Vagina (tissue), 2 donors: ENCODE measurements at regions not wholly inside any gene's neighbourhood (a gene's known extent, or its start where the extent isn't known, plus 50 kb on each side); places are given as distances from the start of the nearest gene placed in this dataset.

Source experiments
- POLR2A ChIP-seq, 2 donors: fragments of 450-650 bp; IDR thresholded peaks; one replicate each; pipeline ENCODE4 v1.6.1; 2017; ENCODE audit warnings: antibody characterized with exemption in 2 of 2, mild to moderate bottlenecking in 2 of 2, moderate library complexity in 2 of 2
- TF ChIP-seq, protein P1 (sequence below), 3 experiments: fragments of 450-650 bp in 2 of 3; fragments of 200-600 bp in 1 of 3; sonication (generic) in 1 of 3; IDR thresholded peaks; one replicate each; pipeline ENCODE4 v1.5.1; 2017 to 2019; ENCODE audit warnings: antibody characterized with exemption in 3 of 3, mild to moderate bottlenecking in 2 of 3, moderate library complexity in 2 of 3

GRCh38 chr2:9736021-9736420 lies 105.2 kb upstream of the YWHAQ start:
- TF ChIP-seq, protein P1, sequence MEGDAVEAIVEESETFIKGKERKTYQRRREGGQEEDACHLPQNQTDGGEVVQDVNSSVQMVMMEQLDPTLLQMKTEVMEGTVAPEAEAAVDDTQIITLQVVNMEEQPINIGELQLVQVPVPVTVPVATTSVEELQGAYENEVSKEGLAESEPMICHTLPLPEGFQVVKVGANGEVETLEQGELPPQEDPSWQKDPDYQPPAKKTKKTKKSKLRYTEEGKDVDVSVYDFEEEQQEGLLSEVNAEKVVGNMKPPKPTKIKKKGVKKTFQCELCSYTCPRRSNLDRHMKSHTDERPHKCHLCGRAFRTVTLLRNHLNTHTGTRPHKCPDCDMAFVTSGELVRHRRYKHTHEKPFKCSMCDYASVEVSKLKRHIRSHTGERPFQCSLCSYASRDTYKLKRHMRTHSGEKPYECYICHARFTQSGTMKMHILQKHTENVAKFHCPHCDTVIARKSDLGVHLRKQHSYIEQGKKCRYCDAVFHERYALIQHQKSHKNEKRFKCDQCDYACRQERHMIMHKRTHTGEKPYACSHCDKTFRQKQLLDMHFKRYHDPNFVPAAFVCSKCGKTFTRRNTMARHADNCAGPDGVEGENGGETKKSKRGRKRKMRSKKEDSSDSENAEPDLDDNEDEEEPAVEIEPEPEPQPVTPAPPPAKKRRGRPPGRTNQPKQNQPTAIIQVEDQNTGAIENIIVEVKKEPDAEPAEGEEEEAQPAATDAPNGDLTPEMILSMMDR (IDR thresholded peaks at IDR 0.05), result no peak
- no peak for TF ChIP-seq POLR2A (IDR thresholded peaks at IDR 0.05)
